K562 (cell line): ENCODE measurements at regions not wholly inside any gene's neighbourhood (a gene's known extent, or its start where the extent isn't known, plus 50 kb on each side); places are given as distances from the start of the nearest gene placed in this dataset.
A peak's percentile ranks its signal among the peaks of the same experiment; 100 is the strongest.

Experiments
- CAMTA2 ChIP-seq: fragments of 250-450 bp; sonication (Bioruptor Pico); conservative IDR thresholded peaks from 2 replicates; pipeline ENCODE4 v1.5.1; 2022
- CREBBP ChIP-seq: IDR thresholded peaks from one replicate; pipeline ENCODE4 v1.6.1; 2012; ENCODE audit warnings: low read depth, mild to moderate bottlenecking, control low read depth, inconsistent platforms, low read length
- DACH1 ChIP-seq: fragments of 450-650 bp; IDR thresholded peaks from 2 replicates; pipeline ENCODE4 v1.6.1; 2018; ENCODE audit not compliant: partially characterized antibody
- EGR1 ChIP-seq: fragments of 450-650 bp; conservative IDR thresholded peaks from 2 replicates; pipeline ENCODE4 v1.6.1; 2017; ENCODE audit warnings: mild to moderate bottlenecking
- FOSL1 ChIP-seq: fragments of 200-800 bp; sonication (Bioruptor generic); conservative IDR thresholded peaks from 2 replicates; pipeline ENCODE4 v1.6.1; 2016; ENCODE audit warnings: missing genetic modification characterization, missing compliant biosample characterization
- HCFC1 ChIP-seq: IDR thresholded peaks from 2 replicates; pipeline ENCODE4 v1.6.1; 2012; ENCODE audit warnings: low read depth, low read length, improper control_type of control experiment
- HDAC1 ChIP-seq, 2 experiments: fragments of 450-650 bp; IDR thresholded peaks; 2 replicates each; pipeline ENCODE4 v1.6.1; 2016 to 2017; ENCODE audit warnings: inconsistent platforms in 1 of 2, mild to moderate bottlenecking in 1 of 2, moderate library complexity in 1 of 2
- HMBOX1 ChIP-seq: sonication (generic); IDR thresholded peaks from 2 replicates; pipeline ENCODE4 v1.6.1; 2016
- KLF10 ChIP-seq: fragments of 250-450 bp; sonication (Bioruptor Pico); IDR thresholded peaks from 2 replicates; pipeline ENCODE4 v1.6.1; 2021; ENCODE audit warnings: matching md5 sums
- KLF16 ChIP-seq: IDR thresholded peaks from 2 replicates; pipeline ENCODE4 v1.6.1; 2016; ENCODE audit warnings: antibody characterized with exemption
- MAFF ChIP-seq: IDR thresholded peaks from 2 replicates; pipeline ENCODE4 v1.6.1; 2012; ENCODE audit warnings: low read length, improper control_type of control experiment
- MBD2 ChIP-seq: sonication (generic); IDR thresholded peaks from 2 replicates; pipeline ENCODE4 v1.6.1; 2016; ENCODE audit warnings: low read depth, borderline replicate concordance
- MEIS2 ChIP-seq: fragments of 450-650 bp; IDR thresholded peaks from 2 replicates; pipeline ENCODE4 v1.6.1; 2014; ENCODE audit warnings: mild to moderate bottlenecking; ENCODE audit not compliant: partially characterized antibody
- PHF21A ChIP-seq: fragments of 450-650 bp; IDR thresholded peaks from 2 replicates; pipeline ENCODE4 v1.6.1; 2017; ENCODE audit warnings: low read depth, borderline replicate concordance
- SMAD2 ChIP-seq: fragments of 150-350 bp; IDR thresholded peaks from 2 replicates; pipeline ENCODE4 v1.6.1; 2014; ENCODE audit warnings: low read depth, mild to moderate bottlenecking, low read length
- STAT5A ChIP-seq: IDR thresholded peaks from 2 replicates; pipeline ENCODE4 v1.6.1; 2012; ENCODE audit warnings: low read length, inconsistent platforms, borderline replicate concordance
- TAF7 ChIP-seq: fragments of 450-650 bp; IDR thresholded peaks from 2 replicates; pipeline ENCODE4 v1.6.1; 2016; ENCODE audit warnings: missing genetic modification characterization, missing compliant biosample characterization
- ZBTB43 ChIP-seq: sonication (generic); formaldehyde crosslinking; IDR thresholded peaks from 2 replicates; pipeline ENCODE4 v1.8.0; 2023; ENCODE audit warnings: mild to moderate bottlenecking, missing genetic modification reagents
- ZNF174 ChIP-seq: fragments of 250-450 bp; sonication (Bioruptor Pico); IDR thresholded peaks from 2 replicates; pipeline ENCODE4 v1.4.0; 2020; ENCODE audit warnings: mild to moderate bottlenecking
- ZNF384 ChIP-seq: IDR thresholded peaks from 2 replicates; pipeline ENCODE4 v1.6.1; 2012; ENCODE audit warnings: low read depth, low read length, improper control_type of control experiment
- TF ChIP-seq, protein P1 (sequence below), 2 experiments: fragments of 200-800 bp in 1 of 2; sonication (Bioruptor generic) in 1 of 2; sonication (generic) in 1 of 2; formaldehyde crosslinking in 1 of 2; IDR thresholded peaks in 1 of 2; conservative IDR thresholded peaks in 1 of 2; 2 replicates each; pipeline versions ENCODE4 v1.5.0 to v1.6.1; 2016 to 2020; ENCODE audit warnings: missing compliant biosample characterization in 1 of 2, missing genetic modification characterization in 1 of 2, missing genetic modification reagents in 1 of 2
- TF ChIP-seq, protein P2 (sequence below): sonication (generic); formaldehyde crosslinking; IDR thresholded peaks from 2 replicates; pipeline ENCODE4 v1.8.1; 2023; ENCODE audit warnings: mild to moderate bottlenecking, missing genetic modification reagents

GRCh38 chr10:65270969-65271368 lies 1654.9 kb upstream of the LRRTM3 start (continued):
- TF ChIP-seq CAMTA2 (CRISPR knock-in tag): no peak
- no peak for TF ChIP-seq MBD2
- no peak for TF ChIP-seq KLF10
- no peak for TF ChIP-seq HCFC1
- no peak for TF ChIP-seq HMBOX1
- no peak for TF ChIP-seq TAF7
- TF ChIP-seq, protein P1, sequence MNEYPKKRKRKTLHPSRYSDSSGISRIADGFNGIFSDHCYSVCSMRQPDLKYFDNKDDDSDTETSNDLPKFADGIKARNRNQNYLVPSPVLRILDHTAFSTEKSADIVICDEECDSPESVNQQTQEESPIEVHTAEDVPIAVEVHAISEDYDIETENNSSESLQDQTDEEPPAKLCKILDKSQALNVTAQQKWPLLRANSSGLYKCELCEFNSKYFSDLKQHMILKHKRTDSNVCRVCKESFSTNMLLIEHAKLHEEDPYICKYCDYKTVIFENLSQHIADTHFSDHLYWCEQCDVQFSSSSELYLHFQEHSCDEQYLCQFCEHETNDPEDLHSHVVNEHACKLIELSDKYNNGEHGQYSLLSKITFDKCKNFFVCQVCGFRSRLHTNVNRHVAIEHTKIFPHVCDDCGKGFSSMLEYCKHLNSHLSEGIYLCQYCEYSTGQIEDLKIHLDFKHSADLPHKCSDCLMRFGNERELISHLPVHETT (CRISPR knock-in tag; conservative IDR thresholded peaks at IDR 0.05 in 1 of 2, IDR thresholded peaks at IDR 0.05 in 1 of 2): 0 out of 4 replicates have a peak, but pooled peaks of 1 of the 2 experiments have one; percentile 34
- no peak for TF ChIP-seq PHF21A
- TF ChIP-seq KLF16: no peak
- no peak for TF ChIP-seq MEIS2
- TF ChIP-seq ZNF174 (CRISPR knock-in tag): no peak
- no peak for TF ChIP-seq ZBTB43
- no peak for TF ChIP-seq HDAC1 (IDR thresholded peaks at IDR 0.05)
- TF ChIP-seq FOSL1 (tag): no peak
- no peak for TF ChIP-seq MAFF
- TF ChIP-seq EGR1: no peak
- no peak for TF ChIP-seq CREBBP
- TF ChIP-seq ZNF384: no peak
- TF ChIP-seq STAT5A: no peak
- TF ChIP-seq SMAD2: no peak
- TF ChIP-seq, protein P2, sequence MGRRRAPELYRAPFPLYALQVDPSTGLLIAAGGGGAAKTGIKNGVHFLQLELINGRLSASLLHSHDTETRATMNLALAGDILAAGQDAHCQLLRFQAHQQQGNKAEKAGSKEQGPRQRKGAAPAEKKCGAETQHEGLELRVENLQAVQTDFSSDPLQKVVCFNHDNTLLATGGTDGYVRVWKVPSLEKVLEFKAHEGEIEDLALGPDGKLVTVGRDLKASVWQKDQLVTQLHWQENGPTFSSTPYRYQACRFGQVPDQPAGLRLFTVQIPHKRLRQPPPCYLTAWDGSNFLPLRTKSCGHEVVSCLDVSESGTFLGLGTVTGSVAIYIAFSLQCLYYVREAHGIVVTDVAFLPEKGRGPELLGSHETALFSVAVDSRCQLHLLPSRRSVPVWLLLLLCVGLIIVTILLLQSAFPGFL (CRISPR knock-in tag): no peak
- no peak for TF ChIP-seq DACH1
